Endometrium (tissue), 2 donors: ENCODE measurements at regions not wholly inside any gene's neighbourhood (a gene's known extent, or its start where the extent isn't known, plus 50 kb on each side); places are given as distances from the start of the nearest gene placed in this dataset.

Experiments
- FAIRE-seq: peaks from 2 replicates; lab custom pipeline; 2012; peaks lifted over from hg19 to GRCh38; lab: Jason Lieb, UNC
- donor health status: control.
- donor health status: control.

DNA sequence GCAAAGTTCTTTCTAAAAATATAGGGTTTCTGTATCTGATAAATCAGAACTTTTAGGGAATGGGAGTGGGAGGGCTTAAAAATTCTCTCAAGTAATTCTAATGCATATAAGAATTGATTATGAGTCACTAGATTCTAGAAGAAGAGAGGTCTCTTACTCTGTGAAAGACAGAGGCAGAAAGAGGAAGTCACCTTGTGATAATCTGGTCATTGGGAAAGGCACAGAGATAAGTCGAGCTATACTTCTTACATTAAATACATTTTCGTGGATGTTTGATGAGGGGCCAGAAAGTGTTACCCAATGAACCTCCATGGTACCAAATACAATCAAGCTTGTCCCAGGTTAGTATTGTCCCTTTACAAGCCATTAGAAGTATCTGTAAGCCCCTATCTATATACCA lies 134.4 kb downstream of the MAD2L1 start:
- FAIRE-seq, result no peak

DNA sequence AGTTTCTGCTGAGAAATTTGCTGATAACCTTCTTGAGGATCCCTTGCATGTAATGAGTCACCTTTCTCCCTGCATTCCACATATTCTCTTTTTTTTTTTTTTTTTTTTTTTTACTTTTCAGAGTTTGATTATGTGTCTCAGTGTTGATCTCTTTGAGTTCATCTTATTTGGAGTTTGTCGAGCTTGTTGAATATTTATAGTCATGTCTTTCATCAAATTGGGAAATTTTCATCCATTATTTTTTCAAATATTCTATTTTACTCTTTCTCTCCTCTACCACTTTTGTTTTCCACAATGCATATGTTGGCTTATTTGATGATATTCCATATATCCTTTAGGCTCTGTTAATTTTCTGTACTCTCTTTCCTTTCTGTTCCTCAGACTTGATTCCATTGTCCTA lies 136.1 kb downstream of the MAD2L1 start:
- peak; percentile 33 for FAIRE-seq

DNA sequence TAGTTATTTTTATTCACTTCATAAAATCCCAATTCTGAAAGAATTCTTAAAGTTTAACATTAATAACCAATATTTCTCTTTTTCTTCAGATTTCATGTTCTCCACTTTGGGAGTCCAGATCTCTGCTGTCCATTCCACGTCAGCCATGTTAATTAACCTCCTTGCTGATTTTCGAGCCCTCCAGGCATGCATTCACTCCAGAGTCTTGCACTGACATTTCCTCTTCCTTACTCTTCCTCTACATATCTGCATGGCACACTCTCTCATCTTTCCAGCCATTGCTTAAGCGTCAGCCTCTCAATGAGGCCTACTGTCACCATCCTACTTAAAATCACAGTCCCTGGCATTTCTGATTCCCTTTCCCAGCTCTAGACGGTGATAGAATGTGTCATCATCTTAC lies 144.8 kb downstream of the MAD2L1 start:
- no peak for FAIRE-seq

- no peak for FAIRE-seq
These were observed 160.4 kb downstream of the MAD2L1 start for GRCh38 chr4:119906277-119906676.

DNA sequence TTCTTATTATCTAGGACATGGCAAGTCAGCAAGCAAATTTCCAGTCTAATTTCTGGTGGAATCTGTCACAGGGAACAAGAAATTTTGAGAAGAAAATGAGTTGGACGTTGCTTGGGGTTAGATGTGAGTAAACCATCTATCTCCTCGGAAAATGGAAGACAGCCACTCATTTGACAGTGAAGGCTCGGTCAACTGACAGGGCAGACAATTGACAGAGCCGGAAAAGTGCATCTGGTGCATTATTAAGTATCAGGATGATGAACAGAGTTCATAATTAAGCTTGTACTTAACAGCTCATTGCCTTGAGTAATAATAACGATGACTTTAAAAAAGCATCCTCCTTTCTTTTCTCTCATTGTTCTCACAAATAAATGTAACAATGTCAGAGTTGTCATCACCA lies 168.4 kb downstream of the MAD2L1 start:
- FAIRE-seq, result no peak

DNA sequence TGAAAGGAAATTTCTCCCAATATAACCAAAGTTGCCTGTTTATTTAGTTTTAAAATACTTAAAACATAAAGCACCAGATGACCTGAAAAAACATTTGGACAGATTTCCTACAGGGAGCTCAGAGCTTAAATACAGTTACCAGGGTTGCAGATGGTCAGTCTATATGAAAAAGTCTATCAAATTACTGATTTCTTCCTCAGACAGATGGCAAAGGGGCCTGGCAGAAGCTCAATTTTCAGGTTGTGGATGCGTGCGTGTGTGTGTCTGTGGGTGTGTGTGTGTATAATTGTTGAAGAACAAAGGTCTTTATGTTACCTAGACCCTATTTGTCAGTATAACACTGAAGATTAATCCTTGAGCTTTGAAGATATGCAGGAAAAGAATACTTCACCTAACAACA lies 169.4 kb downstream of the MAD2L1 start:
- FAIRE-seq, result no peak

DNA sequence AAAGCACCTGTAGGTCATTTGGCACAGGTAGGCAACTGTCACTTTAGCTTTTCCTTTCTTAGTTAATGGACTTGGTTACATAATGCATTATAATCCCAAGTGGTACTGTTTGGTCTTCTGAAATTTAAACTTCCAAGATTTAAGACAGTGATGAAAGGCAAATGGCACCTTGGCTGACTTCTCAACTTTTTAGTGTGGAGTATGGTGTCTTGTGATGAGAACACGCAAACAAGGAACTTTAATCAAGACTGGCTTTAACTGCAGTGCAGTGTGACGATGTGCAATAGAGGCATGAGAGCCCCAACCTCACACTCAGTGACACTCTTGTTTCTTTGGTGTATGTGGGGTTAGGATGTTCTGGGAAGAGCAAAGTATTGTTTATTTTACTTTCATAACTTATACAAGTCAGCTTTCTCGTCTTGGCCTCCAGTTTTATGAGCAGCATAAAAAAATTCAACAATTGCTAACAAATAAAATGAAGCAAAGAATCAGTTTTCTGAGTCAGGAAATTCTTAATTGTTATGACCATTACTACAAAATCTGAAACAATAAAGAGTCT lies 171.9 kb downstream of the MAD2L1 start:
- peak; percentile 67 for FAIRE-seq

DNA sequence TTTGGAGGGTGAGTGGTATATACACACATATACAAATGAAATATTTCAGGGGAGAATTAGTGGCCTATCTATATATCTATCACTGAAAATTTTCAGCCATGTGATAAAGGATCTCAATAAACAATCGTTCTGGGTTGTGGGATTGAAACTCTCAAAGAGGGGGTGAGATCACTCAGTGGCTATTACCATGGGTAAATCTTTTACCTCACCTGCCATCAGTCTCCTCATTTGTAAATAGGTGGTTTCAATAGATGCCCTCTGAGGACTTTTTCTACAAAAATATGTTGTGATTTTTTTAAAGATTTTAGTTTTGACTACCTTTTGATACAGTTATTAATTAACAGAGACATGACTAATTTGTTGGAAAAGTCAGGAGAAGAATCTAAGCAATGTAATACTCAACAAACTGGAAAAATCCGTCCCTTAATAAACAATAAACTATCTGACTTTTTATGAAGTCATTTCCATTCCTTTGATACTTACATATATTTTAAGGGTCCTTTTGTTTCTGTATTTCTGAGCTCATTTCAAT lies 192.8 kb downstream of the MAD2L1 start:
- FAIRE-seq, result no peak

GRCh38 chr4:119873132-119873531 lies 193.5 kb downstream of the MAD2L1 start:
- no peak for FAIRE-seq

- FAIRE-seq, result no peak
These were observed 194.2 kb downstream of the MAD2L1 start for GRCh38 chr4:119872371-119873016.

DNA sequence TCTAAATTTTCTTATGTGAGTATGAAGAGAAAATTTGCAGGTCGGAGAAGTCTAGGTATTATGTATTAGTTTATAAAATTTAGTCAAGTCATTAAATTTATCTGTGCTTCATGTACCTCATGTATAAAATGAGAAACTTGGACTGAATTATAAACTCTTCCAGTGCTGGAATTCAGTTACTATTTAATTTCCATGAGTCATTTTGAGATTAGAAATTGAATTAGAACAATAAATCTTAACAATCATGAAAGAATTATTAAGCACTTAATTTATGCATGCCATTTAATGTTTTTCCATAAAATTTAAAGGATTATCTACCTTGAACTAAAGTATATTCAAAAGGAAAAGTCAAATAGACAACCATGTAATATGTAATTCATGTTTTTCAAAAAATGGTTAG lies 195.8 kb downstream of the MAD2L1 start:
- FAIRE-seq, result peak; percentile 63

DNA sequence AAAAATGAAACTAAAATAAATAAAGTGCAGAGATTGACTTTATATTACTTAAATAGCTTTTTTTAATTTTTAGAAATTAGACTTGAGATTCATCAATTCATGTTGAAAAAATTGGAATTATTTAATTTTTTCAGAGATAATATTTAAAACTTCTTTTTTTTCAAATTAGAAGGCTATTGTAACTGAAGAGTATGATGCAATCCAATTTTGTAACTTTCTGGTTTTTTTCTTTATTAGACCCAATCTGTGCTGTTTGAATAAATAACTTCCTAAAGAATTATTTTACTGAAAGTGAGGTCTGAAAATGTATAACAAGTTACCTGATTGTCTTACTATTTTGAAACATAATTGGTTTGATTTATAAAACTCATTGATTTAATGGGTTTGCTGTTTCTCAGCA lies 200.9 kb downstream of the MAD2L1 start:
- FAIRE-seq, result peak; percentile 60

DNA sequence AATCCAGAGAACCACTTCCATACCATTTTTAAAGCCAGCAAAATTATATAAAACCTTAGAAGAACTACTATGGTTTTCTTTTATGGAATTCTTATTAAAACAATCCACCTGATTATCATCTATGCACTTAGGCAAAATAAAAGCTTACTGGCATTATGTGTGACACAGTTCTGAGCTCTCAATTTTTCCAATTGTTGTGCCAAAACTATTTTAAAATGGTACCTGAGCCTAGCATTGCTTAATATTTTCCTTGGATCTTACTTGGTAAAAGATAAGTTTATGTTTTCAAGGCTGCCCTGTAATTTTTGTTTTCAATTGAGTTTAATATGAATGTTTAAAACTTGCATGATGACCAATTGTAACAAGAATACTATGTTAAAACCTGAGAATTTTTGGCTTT lies 201.3 kb downstream of the MAD2L1 start:
- FAIRE-seq, result no peak

DNA sequence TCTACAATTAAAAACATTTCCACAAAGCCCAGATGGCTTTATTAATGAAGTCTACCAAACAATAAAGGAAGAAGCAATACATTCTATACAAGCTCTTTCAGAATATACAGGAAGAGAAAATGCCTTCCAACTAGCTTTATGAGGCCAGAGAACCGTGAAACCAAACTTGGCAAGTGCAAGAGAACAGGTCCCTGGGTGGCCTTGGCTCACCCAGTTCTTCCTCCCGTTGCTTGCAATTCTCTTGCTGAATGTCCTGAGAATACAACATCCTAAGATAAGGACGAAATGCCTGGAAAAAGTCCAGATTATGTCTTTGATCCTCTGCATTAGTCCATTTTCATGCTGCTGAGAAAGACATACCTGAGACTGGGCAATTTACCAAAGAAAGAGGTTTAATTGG lies 204.9 kb downstream of the MAD2L1 start:
- no peak for FAIRE-seq

DNA sequence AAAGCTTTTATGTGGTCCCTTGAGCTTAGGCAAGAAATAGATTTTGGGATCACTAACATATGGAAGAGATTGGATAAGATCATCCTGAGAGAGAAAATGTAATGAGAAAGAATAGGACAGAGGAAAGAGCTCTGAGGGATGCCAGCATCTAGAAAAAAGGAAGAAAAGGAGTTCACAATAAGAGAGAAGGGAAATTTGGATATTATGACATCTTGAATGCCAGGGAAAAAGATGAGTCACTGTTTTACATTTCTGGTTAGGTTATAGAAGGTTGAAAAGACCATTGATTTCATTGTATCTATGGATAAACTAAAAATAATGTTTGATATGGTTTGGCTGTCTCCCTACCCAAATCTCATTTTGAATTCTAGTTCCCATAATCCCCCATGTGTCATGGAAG lies 208.5 kb downstream of the MAD2L1 start:
- no peak for FAIRE-seq

DNA sequence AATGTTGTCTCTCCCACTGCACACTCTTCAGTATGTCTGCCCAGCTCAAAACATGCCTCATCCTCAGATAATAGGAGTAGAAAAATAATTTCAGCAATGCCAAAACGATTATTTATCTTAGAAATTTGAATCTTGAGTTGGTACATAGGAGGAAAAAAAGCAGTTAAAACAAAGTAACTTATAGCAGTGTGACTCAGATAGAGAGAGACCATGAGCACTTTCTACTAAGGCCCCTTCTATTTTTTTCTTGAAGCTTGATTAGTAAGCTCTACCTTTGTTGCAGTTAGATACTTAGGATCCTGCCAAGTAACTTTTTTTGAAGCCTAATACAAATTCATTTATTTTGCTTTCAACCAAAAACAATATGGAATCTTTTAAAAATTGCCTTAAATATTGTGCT lies 212.3 kb downstream of the MAD2L1 start:
- FAIRE-seq, result no peak

DNA sequence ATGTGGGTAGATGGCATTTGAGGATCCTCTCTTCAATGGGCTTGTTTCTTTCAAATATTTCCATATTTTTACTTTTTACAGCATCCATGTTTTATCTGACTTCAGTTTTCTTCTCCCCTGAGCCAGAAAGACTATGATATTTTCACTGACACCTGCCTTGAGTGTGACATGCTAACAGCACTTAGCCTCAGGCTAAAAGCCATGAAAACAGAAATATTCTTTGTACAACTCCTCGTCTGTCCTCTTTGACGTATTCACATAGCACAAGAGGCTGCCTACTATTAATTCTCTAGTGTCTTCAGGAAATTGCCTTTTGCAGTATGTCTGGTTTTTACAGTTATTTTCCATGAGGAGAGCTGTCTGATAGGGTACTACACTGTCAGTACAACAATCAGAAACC lies 215.0 kb downstream of the MAD2L1 start:
- FAIRE-seq, result no peak

- FAIRE-seq, result no peak
These were observed 212.8 kb upstream of the PDE5A start for GRCh38 chr4:119841361-119841760.

GRCh38 chr4:119835613-119835910 lies 207.0 kb upstream of the PDE5A start:
- no peak for FAIRE-seq

- peak; percentile 96 for FAIRE-seq
These were observed 206.5 kb upstream of the PDE5A start for GRCh38 chr4:119834906-119835612.

DNA sequence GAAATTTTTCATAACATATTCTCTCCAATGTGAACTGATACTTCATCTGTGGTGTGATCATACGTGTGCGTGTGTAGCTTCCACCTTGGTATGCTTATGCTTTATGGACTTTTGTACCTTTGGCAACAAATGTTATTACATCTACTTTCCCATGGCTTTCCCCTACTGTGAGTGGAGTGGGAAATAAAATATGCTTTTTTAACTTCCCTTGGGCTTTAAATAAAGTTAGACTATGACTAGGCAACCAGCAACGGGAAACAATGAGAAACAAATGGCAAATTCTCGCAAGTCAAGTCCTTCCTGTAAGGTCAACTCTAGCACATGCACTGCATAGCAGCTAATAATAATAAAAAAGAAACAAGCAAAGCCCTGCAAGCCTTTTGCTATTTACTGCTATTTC lies 205.0 kb upstream of the PDE5A start:
- no peak for FAIRE-seq

DNA sequence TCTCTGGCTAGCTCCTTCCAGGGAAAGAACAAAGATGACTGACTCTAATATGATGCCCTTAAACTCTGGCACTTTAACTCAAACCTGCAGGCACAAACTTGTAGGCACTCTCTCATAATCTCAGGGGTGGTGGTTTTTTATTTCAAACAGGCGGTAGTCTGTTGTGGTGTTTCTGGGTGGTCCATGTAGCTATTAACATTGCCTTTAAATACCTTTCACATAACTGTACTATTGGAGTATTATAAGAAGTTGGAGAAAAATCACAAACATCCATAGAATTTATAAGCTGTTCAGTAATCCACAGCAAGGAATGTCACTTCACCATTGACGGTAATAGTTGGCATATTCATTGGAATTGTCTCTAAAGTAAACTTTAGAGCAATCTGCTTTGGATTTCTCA lies 204.2 kb upstream of the PDE5A start:
- FAIRE-seq, result no peak

GRCh38 chr4:119829326-119829725 lies 200.7 kb upstream of the PDE5A start:
- FAIRE-seq, result peak; percentile 76

DNA sequence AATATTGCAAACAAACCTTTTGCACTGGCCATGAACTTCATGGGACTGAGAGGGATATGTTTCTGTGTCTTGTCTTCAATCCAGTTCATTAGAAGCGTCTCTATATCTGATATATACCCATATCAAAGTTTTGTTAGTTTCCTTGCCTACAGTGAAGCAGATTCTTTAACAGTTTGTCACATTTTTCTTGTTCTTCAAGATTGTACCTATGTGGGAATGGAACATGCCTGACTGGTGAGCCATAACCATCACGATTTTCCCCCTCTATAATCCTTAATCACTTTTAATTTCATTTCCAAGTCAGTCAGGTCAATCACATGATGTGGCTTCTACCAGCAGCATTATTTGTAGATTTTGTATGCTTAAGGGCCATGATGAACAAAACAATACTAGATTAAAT lies 197.1 kb upstream of the PDE5A start:
- FAIRE-seq, result no peak
